Kidney (tissue), 13 donors: ENCODE measurements at regions not wholly inside any gene's neighbourhood (a gene's known extent, or its start where the extent isn't known, plus 50 kb on each side); places are given as distances from the start of the nearest gene placed in this dataset.

Experiments
- DNase-seq, 5 donors: peaks; one replicate each; pipeline ENCODE4 v3.0.0-alpha.2; 2013 to 2020
- FAIRE-seq: peaks from 2 replicates; lab custom pipeline; 2012; peaks lifted over from hg19 to GRCh38; lab: Jason Lieb, UNC
- H3K27ac ChIP-seq, 2 donors: one replicate each; pipeline ENCODE4 v1.7.0; 2013; ENCODE audit warnings: low read depth in 2 of 2, low read length in 2 of 2, inconsistent platforms in 1 of 2
- H3K27me3 ChIP-seq: one replicate; pipeline ENCODE4 v1.7.1; 2013; ENCODE audit warnings: low read length, inconsistent platforms; ENCODE audit not compliant: control insufficient read depth, insufficient read depth
- H3K36me3 ChIP-seq, 3 donors: one replicate each; pipeline versions ENCODE4 v1.7.0 to v1.7.1; 2013; ENCODE audit warnings: low read length in 3 of 3, control low read depth in 1 of 3, inconsistent platforms in 1 of 3; ENCODE audit not compliant: insufficient read depth in 3 of 3, control insufficient read depth in 2 of 3
- H3K4me1 ChIP-seq, 3 donors: one replicate each; pipeline versions ENCODE4 v1.7.0 to v1.7.1; 2013; ENCODE audit warnings: low read length in 3 of 3, inconsistent platforms in 1 of 3, low read depth in 1 of 3; ENCODE audit not compliant: control insufficient read depth in 2 of 3, insufficient read depth in 2 of 3
- H3K4me3 ChIP-seq, 3 donors: one replicate each; pipeline versions ENCODE4 v1.7.0 to v1.8.1; 2013; ENCODE audit warnings: low read length in 3 of 3, control low read depth in 1 of 3, inconsistent platforms in 1 of 3
- H3K9ac ChIP-seq, 3 donors: one replicate each; pipeline versions ENCODE4 v1.7.0 to v1.7.1; 2013; ENCODE audit warnings: low read length in 3 of 3, control low read depth in 1 of 3, inconsistent platforms in 1 of 3
- H3K9me3 ChIP-seq, 3 donors: one replicate each; pipeline versions ENCODE4 v1.7.0 to v1.7.1; 2013; ENCODE audit warnings: low read length in 3 of 3, control low read depth in 1 of 3, inconsistent platforms in 1 of 3; ENCODE audit not compliant: control insufficient read depth in 2 of 3, insufficient read depth in 1 of 3
- CTCF ChIP-seq: IDR thresholded peaks from 3 replicates; pipeline ENCODE4 v1.5.1; 2012; ENCODE audit warnings: mild to moderate bottlenecking, moderate library complexity, borderline replicate concordance; ENCODE audit not compliant: insufficient read depth; ENCODE audit errors: extremely low read depth
- intact Hi-C: fragments of 100-400 bp; cut with DNase I; formaldehyde crosslinking; loops from one replicate; pipeline ENCODE4 v1.11.1; 2022
- donor health status: control.
- donor health status: control.
- donor health status: control.
- donor health status: control.
- donor health status: control.
- donor health status: DM: yes; HTN: yes; CAD: no.
- donor health status: Normal renal cell carcinoma (clear cell type).

GRCh38 chr1:229028987-229029878, 241.7 kb upstream of the RAB4A start:
- no peak overlapping the region for H3K27ac ChIP-seq
- no peak for TF ChIP-seq CTCF
- H3K9ac ChIP-seq, result no peak overlapping the region
- H3K4me3 ChIP-seq, result no peak overlapping the region
- no peaks in the 10 kb centered on the region for H3K9me3 ChIP-seq
- H3K36me3 ChIP-seq, result no peaks in the 10 kb centered on the region
- no peaks in the 10 kb centered on the region for H3K27me3 ChIP-seq
- H3K4me1 ChIP-seq, result no peaks in the 10 kb centered on the region
- FAIRE-seq, result no peak
- DNase-seq, result no peak
- intact Hi-C loops, result no loop called here

GRCh38 chr1:229029879-229030235, 241.1 kb upstream of the RAB4A start:
- H3K9me3 ChIP-seq, result no peaks in the 10 kb centered on the region
- H3K36me3 ChIP-seq, result no peaks in the 10 kb centered on the region
- no peak overlapping the region for H3K9ac ChIP-seq
- no peak overlapping the region for H3K27ac ChIP-seq
- H3K27me3 ChIP-seq, result no peaks in the 10 kb centered on the region
- FAIRE-seq (no peak), DNase-seq (no peak)
- H3K4me1 ChIP-seq, result no peaks in the 10 kb centered on the region
- H3K4me3 ChIP-seq, result no peak overlapping the region
- no peak for TF ChIP-seq CTCF
- intact Hi-C loops, result no loop called here

- no peaks in the 10 kb centered on the region for H3K4me1 ChIP-seq
- no peaks in the 10 kb centered on the region for H3K36me3 ChIP-seq
- FAIRE-seq (no peak), DNase-seq (no peak)
- no peaks in the 10 kb centered on the region for H3K27me3 ChIP-seq
- intact Hi-C loops, result no loop called here
- H3K9ac ChIP-seq, result no peak overlapping the region
- H3K9me3 ChIP-seq, result no peaks in the 10 kb centered on the region
- TF ChIP-seq CTCF, result no peak
- H3K27ac ChIP-seq, result no peak overlapping the region
- no peak overlapping the region for H3K4me3 ChIP-seq
These were observed 240.3 kb upstream of the RAB4A start for GRCh38 chr1:229030630-229031029.
